ENCODE measurements at regions not wholly inside any gene's neighbourhood (a gene's known extent, or its start where the extent isn't known, plus 50 kb on each side); places are given as distances from the start of the nearest gene placed in this dataset.

- TF ChIP-seq TSHZ1 (tag by site-specific recombination; IDR thresholded peaks at IDR 0.05; ENCODE audit: borderline replicate concordance): no peak
- TF ChIP-seq ZNF701 (tag by site-specific recombination; IDR thresholded peaks at IDR 0.05): no peak
- no peak for TF ChIP-seq ZNF221 (tag by site-specific recombination; IDR thresholded peaks at IDR 0.05; ENCODE audit: borderline replicate concordance)
- no peak for TF ChIP-seq SCRT1 (tag by site-specific recombination; IDR thresholded peaks at IDR 0.05; ENCODE audit: borderline replicate concordance)
- no peak for TF ChIP-seq REST (tag by site-specific recombination; IDR thresholded peaks at IDR 0.05)
- TF ChIP-seq ZNF670 (tag by site-specific recombination; IDR thresholded peaks at IDR 0.05; ENCODE audit: low read depth): no peak
- TF ChIP-seq PRDM6 (tag by site-specific recombination; IDR thresholded peaks at IDR 0.05): no peak
- TF ChIP-seq ZNF433 (tag by site-specific recombination; IDR thresholded peaks at IDR 0.05; ENCODE audit: low read depth): no peak
- no peak for TF ChIP-seq ZBTB49 (tag by site-specific recombination; IDR thresholded peaks at IDR 0.05; ENCODE audit: low read depth)
- TF ChIP-seq ZBTB6 (tag by site-specific recombination; IDR thresholded peaks at IDR 0.05): no peak
Measured at GRCh38 chr14:99035268-99035667, 236.7 kb downstream of the BCL11B start (continued).

- CTCF ChIA-PET: interaction anchor here (0.8 kb wide), 2 partner anchors 8 to 231 kb away, joined by 3 to 5 read pairs; no protein-coding TSS in a partner anchor
- no peak overlapping the region for H3K27ac ChIP-seq (ENCODE audit: extremely low read depth, low read depth, low read length)
Measured at GRCh38 chr14:99035712-99036610, 236.0 kb downstream of the BCL11B start.

More at GRCh38 chr14:99035712-99036610, 236.0 kb downstream of the BCL11B start:
- Histone ChIP-seq H3K36me3 (ENCODE audit: control insufficient read depth in 2 of 2, insufficient read depth in 1 of 2, low read length in 2 of 2) (no peaks in the 10 kb centered on the region), H3K4me3 (ENCODE audit: low read depth, low read length) (no peak overlapping the region), H3K4me1 (ENCODE audit: control insufficient read depth, insufficient read depth, low read length) (no peaks in the 10 kb centered on the region), H3K9me3 (ENCODE audit: control insufficient read depth, insufficient read depth, low read depth, low read length) (no peaks in the 10 kb centered on the region; the same call in 1 of the 2 replicates)
- POLR2A ChIA-PET: no interaction called here
- TF ChIP-seq ZNF416 (tag by site-specific recombination; IDR thresholded peaks at IDR 0.05): no peak
- TF ChIP-seq ZNF362 (tag by site-specific recombination; IDR thresholded peaks at IDR 0.05): no peak
- no peak for TF ChIP-seq KLF9 (tag by site-specific recombination; IDR thresholded peaks at IDR 0.05; ENCODE audit: low read depth)
- TF ChIP-seq ZNF354C (tag by site-specific recombination; IDR thresholded peaks at IDR 0.05; ENCODE audit: borderline replicate concordance, low read depth): no peak
- TF ChIP-seq KLF1 (tag by site-specific recombination; IDR thresholded peaks at IDR 0.05): no peak
- TF ChIP-seq KLF10 (tag by site-specific recombination; IDR thresholded peaks at IDR 0.05): no peak
- no peak for TF ChIP-seq HOXC10 (CRISPR knock-in tag; IDR thresholded peaks at IDR 0.05)
